Stimulated activated CD4-positive, alpha-beta T cell treated with anti-CD3 and anti-CD28 coated beads, Interleukin-2, amount 100 ng/mL, for 24 hours (primary cell): ENCODE measurements at regions not wholly inside any gene's neighbourhood (a gene's known extent, or its start where the extent isn't known, plus 50 kb on each side); places are given as distances from the start of the nearest gene placed in this dataset.
"Not testable (repeated sequence)": the region's sequence is repeated elsewhere in the genome, so short reads cannot be mapped to it uniquely, and the experiment has no call there.

Experiments used
- DNase-seq, 2 donors: peaks; one replicate each; pipeline ENCODE4 v3.0.0-alpha.2; 2020

DNA sequence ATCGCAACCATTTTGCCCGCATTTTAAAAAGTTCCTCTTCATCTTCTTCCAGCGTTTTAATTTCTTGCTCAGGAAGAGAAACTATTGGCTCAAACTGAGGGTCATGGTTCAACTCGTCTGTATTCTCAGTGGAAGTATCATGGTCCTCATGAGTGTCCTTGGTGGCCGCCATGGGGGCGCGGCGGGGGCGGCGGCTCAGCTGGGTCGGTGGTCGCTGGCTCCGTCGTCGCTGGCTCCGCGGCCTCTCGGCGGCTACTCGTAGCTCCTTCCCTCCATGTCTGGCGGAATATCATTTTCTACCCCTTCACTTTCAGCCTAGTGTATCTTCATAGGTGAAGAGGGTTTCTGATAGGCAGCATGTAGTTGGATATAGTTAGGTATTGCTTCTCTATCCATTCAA lies 492.0 kb upstream of the MAGEB18 start:
- no peak for DNase-seq

DNA sequence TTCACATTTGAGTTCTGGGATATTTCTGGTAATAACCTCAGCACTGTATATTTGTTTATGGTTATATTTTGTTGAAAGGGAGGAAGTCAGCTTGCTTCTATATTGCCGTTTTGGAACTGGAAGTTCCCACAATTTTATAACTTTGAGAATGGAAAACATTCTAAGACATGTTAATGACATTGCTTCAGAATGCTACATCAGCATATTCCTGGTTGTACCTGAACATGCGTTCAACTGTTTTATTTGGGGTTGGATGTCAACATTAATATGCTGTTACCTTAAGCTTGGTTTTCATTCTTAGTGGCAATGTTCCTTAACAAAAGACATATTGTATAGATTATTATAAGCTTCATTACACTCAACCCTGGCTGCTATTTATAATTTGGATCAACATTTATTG lies 489.4 kb upstream of the MAGEB18 start:
- DNase-seq: no peak

DNA sequence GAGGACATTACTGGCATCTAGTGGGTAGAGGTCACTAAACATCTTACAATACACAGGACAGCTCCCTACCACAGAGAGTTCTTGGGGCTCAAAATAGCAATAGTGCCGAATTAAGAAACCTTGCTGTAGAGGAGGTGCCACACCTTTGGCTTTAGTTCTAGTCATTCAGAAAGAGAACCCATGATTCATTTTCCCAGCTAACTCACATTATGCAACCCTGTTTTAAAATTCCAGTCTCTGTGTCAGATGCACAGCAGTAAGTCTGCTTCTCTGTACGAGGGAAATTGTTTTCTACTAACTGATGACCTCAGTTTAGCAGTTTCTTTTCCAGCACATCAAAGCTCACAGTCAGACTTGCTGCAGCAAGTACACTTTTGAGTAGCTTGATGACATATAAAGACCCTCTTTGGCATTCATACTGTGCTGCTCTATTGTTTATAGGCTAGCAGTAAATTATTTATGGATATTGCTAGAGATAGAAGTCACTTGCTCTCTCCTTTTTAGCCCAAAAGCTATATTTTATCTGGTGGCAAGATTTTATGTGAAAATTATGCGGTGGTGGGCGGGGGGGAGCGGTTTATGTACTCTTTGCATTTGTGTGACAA lies 487.8 kb upstream of the MAGEB18 start:
- DNase-seq: no peak

DNA sequence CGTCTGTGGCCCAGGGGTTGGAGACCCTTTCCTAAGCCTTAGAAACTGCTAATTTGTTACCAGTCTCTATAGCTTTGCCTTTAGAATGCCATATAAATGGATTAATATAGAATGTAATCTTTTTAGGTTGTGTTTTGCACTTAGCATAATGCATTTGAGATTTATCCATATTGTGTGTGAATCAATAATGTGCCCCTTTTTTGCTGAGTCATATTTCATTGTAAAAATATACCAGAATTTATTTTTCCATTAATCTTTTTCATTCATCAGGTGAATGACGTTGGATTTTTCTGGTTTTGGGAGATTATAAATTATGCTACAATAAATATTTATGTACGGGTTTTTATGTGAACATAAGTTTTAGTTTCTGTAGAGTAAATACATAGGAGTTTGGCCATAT lies 478.8 kb upstream of the MAGEB18 start:
- DNase-seq: no peak

DNA sequence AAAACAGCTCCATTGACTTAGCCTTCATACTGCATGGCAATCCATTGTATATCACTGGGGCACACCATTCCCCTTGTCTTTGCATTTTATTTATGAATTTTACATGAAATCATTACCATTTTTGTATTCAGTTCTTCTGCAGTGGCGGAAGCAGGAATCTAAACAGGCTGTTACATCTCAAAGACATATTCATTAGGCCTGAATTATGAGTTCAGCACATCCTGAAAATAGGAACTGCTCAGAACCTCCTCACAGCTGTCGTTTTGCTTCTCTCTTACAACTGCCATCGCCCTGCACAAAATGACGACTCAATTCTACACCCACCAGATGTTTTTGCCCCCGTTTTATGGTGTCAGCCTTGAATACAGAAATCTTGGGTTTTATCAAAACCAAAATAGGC lies 474.4 kb upstream of the MAGEB18 start:
- no peak for DNase-seq

DNA sequence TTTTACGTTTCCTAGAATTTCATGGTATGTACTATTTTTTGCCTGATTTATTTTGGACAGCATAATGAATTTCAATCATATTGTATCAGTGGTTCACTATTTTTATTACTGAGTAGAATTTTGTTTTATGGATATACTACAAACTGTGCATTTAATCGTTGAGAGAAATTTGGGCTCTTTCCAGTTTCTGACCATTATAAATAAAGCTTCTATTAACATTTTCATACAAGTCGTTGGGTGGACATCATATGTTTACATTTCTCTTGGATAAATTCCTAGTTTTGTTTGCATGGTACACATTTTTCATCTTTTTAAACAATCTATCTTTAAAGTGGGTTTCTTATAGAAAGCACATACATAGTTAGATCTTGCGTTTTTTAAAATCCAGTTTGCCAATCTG lies 472.7 kb upstream of the MAGEB18 start:
- no peak for DNase-seq

DNA sequence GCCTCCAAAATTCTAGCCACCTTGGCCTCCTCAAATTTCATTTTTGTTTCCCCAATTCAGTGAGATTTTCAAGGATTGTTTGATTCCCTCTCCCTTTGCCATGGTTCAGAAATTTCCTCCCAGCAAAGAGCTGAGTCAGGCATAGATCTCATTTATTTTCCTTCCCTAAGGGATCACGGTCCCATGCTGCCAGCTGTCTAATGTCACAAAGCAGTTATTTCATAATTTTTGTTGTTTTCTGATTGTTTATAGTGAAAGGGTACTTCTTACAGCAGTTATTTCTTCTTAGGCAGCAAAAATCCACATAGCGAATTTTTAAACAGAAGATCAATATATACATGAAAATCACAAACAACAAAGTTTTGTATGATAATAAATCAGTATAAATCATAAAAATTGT lies 470.5 kb upstream of the MAGEB18 start:
- no peak for DNase-seq

DNA sequence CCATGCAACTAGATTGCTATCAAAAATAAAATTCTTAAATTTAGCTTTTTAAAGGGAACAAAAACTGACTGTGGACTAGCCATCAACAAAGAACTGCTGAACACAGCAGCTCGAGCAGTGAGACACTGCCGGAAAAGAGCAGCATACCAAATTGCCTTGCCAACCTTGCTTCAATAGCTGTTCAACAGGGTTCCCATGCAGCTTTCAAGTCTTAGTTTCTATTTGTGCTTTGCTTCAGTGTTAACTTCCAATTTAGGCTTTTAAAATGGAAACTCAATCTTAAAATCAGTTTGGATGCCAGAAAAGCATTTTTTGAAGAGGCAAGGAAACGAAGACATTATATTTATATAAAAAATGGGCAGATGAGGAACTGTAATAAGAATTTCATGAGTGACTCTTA lies 463.4 kb upstream of the MAGEB18 start:
- DNase-seq: no peak

DNA sequence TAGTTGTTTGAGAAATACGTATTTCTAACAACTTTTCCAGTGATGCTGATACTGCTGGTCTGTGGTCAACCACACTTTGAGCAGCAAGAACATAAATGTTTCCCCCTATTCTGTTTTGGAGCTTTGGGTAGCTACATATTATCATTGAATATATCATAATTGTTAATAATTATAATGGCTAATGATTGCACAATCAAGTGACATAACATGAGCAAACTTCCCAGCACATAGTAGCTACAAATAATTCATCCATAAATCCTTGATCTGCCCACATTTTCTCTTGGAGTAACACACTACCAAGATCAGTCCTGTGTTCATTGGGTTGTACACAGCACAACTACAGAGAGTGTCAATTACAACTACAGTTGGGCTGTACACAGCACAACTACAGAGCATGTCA lies 436.3 kb upstream of the MAGEB18 start:
- DNase-seq: no peak

DNA sequence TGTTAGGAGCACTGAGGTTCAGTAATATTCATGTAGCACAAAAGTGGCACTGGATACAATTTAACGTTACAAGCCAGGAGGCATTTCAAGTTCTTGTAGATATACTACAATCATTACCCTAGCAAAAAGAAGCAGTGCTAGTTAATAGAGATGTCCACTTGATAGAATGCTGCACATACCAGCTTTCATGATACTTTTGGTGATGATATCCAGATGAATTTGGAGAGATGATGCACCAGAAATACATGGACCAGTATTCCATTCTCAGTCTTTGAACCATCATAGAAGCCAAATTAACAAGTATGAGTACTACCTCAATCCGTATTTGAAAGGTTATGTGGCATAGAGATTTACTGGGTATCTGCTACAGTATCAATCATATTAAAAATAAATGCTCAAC lies 421.0 kb upstream of the MAGEB18 start:
- no peak for DNase-seq

DNA sequence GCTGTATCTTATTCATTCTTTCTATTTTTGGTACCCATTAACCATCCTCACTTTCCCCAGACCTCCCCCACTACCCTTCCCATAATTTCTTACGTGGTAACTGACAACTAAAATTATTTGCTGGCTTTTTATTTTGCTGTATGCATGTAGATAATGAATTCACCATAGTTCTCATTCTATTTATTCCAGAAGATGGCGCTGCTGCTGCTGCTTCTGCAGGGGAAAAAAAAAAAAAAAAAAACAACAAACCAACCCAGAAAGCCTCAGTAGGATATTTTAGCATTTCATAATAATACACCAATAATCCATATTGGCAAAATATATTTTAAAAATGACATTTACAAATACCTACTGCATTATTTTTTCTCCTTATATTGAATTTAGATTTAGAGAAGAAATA lies 416.6 kb upstream of the MAGEB18 start:
- no peak for DNase-seq

DNA sequence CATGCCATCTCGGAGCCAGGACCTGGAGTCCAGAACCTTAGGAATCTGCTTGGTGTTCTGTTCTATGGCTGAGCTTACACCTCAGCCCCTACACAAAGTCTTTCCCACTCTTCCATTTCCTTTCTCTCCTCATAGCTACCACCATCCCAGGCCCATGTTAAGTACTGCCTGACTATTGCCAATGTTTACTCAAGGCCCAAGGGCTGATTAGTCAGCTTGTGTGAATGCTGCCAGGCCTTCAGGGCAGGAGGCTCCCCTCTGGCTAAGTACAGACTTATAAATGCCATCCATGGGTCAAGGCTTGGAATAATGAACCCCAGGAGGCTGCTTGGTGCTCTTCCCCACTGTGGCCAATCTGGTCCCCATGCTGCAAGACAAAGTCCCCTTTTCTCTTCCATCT lies 411.6 kb upstream of the MAGEB18 start:
- DNase-seq: no peak

DNA sequence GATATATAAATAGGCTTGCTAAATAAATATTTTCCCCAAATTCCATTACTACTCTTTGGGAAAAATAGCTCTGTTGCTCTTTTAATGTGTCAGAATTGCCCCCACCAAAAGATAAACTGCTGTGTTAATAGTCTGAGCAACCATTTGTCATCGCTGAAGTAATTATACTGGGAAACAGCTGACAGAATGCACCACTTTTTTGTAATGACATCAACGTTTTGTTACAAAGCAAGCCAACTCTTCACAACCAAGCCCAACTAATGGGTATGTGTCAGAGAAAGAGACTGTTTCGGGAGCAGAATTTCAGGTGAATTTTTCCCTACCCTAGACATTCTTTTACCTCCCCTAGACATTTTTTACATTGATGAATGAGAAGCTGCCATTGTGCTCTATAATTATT lies 405.0 kb upstream of the MAGEB18 start:
- DNase-seq: no peak

DNA sequence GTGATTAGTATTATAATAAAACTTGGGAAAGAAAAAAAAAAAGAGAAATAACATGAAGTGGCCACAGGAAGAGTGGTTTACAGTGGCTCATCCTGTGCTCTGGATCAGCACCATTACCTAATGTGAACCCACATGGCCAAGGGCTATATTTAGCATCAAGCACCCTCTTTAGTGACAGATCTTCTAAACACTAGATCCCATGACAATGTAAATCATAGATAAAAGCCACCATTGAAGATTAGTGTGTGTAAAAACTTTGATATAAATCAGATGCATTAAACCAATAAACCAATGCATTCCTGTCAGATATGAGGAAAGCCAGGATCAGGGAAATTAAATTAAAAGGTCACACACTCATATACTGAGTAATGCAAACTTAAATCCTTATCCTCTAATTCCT lies 400.6 kb upstream of the MAGEB18 start:
- DNase-seq: no peak

DNA sequence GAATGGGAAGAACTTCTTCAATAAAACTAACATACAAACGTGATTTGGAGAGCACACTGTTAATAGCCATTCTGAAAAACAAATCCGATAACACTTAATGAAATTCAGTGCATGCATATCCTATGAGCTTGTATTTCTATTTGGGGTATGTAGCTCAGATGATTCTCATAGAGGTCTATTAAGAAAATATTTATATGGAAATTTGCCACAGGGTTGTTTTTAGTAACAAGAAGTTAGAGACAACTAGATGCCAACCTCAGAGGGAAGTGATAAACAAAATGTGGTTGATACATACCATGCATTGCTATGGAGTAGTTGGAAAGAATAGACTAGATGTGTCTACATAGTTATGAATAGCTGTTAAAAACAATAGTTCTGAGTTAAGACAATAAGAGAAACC lies 395.8 kb upstream of the MAGEB18 start:
- DNase-seq: no peak

DNA sequence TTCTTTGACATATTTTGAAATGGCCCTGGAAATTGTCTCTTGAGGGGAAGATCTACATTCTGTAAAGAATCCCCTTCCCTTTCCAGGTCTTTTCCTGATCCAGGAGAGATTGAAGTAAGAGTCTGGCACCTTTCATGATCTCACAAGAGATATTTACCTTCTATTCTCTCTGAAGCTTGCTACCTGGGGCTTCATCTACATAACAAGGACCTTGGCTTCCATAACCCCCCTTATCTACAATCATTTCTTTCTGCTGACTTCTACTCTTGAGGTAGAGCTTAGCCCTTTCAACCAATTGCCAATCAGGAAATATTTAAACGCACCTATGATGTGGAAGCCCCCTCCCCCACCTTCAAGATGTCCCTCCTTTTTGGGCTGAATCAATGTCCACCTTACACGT lies 383.7 kb upstream of the MAGEB18 start:
- DNase-seq: no peak

DNA sequence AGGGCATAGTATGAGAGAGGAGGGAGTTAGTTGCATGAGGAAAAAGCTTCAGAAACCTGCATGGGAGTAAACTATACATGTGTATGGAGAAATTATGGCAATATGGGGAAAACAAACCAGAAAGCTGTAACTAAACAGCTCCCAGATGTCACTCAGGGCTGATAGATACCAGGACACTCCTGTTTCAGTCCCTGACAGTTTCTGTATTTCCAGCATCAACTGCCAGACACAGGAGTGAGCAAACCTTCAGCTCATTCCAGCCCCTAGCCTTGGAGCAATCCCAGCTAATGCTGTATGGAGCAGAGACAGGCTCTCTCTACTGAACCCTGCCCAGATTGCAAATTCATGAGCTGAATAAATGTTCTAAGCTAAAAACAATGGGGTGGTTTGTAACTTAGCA lies 382.9 kb upstream of the MAGEB18 start:
- no peak for DNase-seq

DNA sequence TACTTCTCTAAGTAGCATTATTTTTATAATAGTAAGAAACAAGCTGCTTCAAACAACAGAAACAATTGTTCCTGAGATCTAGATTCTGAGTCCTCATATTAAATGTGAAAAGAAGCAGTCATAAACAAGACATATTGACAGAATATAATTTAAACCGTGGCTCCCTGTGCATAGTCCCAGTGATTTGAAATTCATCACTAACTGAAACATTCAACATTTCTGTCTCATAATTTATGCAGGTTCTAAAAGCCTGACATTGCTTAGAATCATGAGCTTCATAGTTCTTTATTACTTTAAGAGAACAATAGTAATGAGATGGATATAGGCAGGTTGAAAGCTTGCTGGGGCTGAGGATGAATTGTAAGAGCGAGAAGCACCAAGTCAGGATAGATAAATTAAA lies 375.5 kb upstream of the MAGEB18 start:
- no peak for DNase-seq

DNA sequence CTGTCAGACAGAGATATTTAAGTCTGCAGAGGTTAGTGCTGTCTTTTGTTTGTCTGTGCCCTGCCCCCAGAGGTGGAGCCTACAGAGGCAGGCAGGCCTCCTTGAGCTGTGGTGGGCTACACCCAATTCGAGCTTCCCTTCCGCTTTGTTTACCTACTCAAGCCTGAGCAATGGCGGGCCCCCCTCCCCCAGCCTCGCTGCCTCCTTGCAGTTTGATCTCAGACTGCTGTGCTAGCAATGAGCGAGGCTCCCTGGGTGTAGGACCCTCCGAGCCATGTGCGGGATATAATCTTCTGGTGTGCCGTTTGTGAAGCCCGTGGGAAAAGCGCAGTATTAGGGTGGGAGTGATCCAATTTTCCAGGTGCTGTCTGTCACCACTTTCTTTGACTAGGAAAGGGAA lies 366.3 kb upstream of the MAGEB18 start:
- not testable (repeated sequence) for DNase-seq

DNA sequence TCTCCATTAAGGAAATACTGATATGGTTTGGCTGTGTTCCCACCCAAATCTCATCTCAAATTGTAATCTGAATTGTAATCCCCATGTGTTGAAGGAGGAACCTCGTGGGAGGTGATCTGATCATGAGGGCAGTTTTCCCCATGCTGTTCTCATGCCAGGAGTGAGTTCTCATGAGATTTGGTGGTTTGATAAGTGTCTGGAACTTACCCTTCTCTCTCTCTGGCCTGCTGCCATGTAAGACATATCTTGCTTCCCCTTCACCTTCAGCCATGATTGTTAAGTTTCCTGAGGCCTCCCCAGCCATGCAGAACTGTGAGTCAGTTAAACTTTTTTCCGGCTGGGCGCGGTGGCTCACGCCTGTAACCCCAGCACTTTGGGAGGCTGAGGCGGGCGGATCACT lies 340.3 kb upstream of the MAGEB18 start:
- DNase-seq: not testable (repeated sequence)

DNA sequence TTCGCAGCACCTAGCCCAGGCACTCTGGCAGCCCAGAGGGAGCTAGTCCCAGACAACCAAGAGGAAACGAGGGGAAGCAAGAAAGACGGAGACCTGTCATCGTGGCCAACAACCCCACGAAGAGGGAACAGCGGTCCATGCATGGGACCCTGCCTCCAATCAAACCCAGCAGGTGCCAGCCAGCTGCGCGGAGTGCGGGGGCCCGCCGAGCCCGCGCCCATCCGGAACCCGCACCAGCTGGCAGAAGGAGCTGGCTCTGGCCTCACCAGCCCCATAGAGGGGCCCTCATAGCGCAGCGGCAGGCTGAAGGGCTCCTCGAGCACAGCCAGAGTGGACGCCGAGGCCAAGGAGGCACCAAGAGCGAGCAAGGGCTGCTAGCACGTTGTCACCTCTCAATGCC lies 332.4 kb upstream of the MAGEB18 start:
- DNase-seq: no peak

DNA sequence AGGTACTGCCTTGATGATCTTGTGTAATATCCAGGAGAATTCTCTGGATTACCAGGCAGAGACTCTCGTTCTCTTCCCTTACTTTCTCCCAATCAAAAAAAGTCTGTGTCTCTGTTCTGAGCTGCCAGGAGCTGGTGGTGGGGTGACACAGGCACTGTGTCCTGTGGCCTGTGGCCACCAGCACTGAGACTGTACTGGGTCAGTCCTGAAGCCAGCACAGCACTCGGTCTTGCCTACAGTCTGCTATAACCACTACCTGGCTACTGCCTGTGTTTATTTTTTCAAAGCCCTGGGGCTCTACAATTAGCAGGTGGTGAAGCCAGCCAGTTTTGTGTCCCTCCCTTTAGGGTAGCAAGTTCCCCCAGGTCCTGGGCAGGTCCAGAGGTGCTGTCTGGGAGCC lies 331.1 kb upstream of the MAGEB18 start:
- DNase-seq: no peak

DNA sequence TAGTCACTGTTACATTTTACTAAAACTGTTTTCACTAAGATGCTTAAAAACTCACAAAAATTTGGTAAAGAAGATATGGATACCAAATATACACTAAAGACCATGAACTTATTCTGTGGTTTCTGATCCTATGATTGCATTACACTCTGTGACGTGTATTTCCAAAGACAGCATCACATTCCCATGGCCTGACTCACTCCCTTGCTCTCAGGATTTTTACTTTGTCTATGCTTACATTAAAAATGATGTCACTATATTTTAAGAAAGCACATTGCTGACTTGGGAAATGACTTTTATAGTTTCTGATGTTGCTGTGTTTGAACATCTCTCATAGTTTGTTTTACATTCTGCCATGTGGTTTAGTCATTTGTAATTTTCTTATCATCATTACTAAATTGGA lies 327.9 kb upstream of the MAGEB18 start:
- DNase-seq: no peak

DNA sequence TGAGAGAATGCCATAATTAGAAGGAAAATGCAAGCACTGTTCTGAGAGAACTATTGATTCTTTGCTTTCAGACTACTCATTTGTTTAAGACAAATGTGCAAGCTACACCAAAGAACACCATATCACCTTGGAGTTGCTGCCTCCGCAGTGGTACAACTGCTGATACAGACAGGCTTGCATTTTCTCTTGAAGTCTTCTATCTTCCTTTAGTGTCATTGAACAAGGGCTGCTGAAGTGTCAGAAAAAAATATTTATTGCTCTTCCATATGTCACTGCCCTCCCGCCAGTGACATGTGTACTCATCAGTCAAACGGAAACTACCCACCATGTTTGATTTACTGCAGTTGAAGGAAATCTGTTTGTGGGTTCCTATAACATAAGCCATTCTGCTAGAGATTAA lies 318.3 kb upstream of the MAGEB18 start:
- DNase-seq: no peak

DNA sequence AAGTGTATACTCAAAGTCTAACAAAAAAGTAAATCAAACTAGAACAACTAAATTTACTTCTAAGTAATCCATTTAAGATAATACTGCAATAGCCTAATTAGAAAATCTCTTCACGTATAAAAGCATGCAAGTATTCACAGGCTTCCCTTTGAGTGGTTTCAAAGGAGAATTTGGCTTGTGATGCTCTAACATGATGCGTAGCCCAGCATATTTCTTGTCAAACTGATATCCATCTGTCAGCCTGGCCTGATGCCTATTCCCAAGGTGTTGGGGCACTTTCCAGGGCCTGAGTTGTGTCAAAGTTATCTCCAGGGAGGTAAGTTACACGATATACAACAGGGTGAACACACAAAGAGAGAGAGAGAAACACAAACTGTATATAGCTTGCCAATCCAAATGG lies 287.0 kb upstream of the MAGEB18 start:
- no peak for DNase-seq

DNA sequence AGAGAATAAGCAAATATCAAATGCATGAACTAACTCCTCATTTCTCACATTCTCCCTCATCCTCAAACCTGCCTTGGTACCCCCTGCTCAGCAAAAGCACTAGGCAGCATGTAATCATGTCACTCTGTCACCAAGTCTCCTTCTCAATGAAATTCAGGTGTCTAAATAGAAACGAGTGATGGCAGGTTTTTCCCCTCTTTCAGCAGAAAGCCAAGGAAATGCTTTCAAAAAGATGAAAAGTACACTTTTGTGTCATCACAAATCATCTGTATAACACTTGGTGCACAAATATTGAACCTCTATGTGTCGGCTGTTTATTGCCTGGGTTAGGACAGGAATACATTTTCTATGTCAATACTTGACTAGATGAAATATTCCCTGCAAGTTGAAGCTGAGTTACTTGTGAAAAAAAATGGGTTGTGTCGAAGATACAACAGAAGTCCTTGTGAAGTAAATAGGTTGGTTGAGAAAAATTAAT lies 285.1 kb upstream of the MAGEB18 start:
- DNase-seq: no peak
